GM20431 (cell line): ENCODE measurements at regions not wholly inside any gene's neighbourhood (a gene's known extent, or its start where the extent isn't known, plus 50 kb on each side); places are given as distances from the start of the nearest gene placed in this dataset.
"Not testable (repeated sequence)": the region's sequence is repeated elsewhere in the genome, so short reads cannot be mapped to it uniquely, and the experiment has no call there.

ENCODE experiments used
- in situ Hi-C: fragments of 300-500 bp; cut with MseI, MboI; formaldehyde crosslinking; loops from one replicate; pipeline ENCODE4 v1.15.0; 2020; ENCODE audit warnings: low sequenced_read_pairs; ENCODE audit not compliant: unreplicated experiment

DNA sequence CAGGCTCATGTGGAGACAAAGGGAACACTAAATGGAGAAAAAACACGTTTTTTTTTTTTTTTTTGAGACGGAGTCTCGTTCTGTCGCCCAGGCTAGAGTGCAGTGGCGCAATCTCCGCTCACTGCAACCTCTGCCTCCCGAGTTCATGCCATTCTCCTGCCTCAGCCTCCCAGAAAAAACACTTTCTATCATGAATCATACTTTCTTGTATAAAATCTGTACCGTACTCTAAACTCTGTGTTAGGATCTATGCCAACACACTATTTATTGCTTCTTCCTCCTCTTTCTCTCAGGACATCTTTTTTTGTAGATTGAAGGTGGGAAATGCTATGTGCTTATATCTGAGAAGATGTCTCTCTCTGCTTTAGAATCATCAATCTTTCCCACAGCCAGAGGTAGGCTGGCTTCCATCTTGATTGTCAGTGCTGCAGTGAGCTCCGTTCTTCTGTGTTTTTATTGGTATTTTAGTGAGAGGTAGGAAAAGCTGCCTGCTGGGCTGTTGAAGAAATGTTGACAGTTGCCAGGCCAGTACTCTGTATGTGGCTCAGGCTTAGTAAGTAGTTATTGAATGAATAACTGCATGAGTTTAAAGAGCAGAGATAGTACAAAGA is 101.1 kb downstream of the GPR85 start:
- in situ Hi-C loops: no loop called here

- in situ Hi-C loops: no loop called here
Measured at GRCh38 chr7:112982441-112983063, 104.1 kb downstream of the GPR85 start.

DNA sequence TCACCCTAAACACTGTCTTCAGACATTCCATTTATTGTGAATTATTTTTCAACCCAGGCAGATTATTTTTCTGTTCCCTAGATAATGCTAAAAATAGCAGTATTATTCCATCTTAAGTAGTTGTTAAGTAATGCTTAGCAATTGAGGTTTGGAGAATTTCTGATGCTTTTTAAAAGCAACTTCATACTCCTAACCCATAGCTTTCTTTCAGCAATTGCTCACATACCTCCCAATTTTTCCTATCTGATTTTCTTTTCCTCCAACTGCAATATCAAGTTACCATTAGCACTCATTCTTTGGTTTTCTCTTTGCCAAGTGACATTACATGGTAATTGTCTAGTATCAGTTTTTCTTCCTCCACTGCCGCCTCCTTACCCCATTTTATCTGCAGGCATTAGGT is 104.7 kb downstream of the GPR85 start:
- in situ Hi-C loops: no loop called here

- in situ Hi-C loops: not testable (repeated sequence)
Measured at GRCh38 chr7:112979055-112979454, 107.6 kb downstream of the GPR85 start.

GRCh38 chr7:112977244-112977955 is 109.2 kb downstream of the GPR85 start:
- in situ Hi-C loops: not testable (repeated sequence)

- in situ Hi-C loops: no loop called here
Measured at GRCh38 chr7:112970771-112971170, 115.9 kb downstream of the GPR85 start.

- in situ Hi-C loops: no loop called here
Measured at GRCh38 chr7:112969946-112970345, 116.7 kb downstream of the GPR85 start.

GRCh38 chr7:112965506-112965905 is 121.1 kb downstream of the GPR85 start:
- in situ Hi-C loops: no loop called here

GRCh38 chr7:112963634-112964033 is 123.0 kb downstream of the GPR85 start:
- in situ Hi-C loops: no loop called here

DNA sequence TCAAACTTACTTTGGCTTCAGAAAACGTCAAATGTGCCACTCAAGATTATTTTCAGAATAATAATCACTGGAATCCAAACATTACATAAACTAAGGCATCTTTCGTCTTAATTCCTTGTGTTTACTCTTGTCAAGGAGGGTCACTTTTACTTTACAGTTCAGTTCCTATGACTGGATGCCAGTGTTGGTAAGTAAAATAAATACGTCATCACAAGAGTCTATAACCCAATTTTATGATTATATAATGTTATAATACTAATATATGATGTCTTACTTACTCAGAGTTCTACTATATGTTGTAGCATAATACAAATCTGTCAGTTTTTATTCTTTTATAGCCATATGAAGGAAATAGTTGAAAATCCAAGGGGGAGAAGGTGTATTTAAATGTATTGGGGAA is 123.8 kb downstream of the GPR85 start:
- in situ Hi-C loops: no loop called here

DNA sequence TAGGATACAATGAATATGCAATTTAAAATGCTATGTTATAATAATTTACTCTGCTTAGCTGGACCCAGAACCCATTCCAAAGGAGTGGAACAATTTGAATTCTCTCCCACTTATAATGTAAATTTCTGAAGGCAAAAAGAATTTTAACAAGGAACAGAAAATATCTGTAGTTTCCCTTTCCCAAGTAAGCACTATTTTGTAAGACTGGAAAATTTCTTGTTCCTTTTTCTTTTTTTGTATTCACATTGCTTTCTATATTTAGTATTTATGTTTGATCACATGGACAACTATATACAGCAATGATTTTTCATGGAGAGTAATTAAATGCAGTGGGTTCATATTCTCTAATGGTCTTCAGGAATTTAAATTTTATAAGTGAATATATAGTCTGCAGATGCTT is 127.4 kb downstream of the GPR85 start:
- in situ Hi-C loops: no loop called here

DNA sequence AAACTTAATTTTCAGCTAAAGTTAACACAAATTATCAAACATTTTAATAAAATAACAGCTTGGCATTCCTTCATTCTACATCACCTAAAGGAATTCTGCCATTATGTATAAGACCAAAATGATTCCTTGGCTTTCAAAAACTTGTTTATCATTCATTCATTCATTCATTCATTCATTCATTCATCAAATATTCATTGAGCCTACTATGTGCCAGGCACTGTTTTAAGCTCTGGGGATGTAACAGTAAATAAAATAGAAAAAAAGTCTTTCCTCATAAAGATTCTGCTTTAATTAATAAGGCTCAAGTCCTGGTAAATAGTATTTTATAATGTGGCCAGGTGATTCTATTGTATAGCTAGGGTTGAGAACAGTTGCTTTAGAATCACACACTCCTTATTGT is 127.9 kb downstream of the GPR85 start:
- in situ Hi-C loops: no loop called here

GRCh38 chr7:112957901-112958300 is 128.7 kb downstream of the GPR85 start:
- in situ Hi-C loops: no loop called here

DNA sequence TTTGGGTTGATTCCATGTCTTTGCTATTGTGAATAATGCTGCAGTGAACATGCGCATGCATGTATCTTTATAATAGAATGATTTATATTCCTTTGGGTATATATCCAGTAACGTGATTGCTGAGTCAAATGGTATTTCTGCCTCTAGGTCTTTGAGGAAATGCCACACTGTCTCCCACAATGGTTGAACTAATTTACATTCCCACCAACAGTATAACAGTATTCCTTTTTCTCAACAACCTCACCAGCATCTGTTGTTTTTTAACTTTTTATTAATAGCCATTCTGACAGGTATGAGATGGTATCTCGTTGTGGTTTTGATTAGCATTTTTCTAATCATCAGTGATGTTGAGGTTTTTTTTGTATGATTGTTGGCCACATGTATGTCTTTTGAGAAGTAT is 133.6 kb downstream of the GPR85 start:
- in situ Hi-C loops: not testable (repeated sequence)

GRCh38 chr7:112951070-112951469 is 135.6 kb downstream of the GPR85 start:
- in situ Hi-C loops: no loop called here

- in situ Hi-C loops: not testable (repeated sequence)
Measured at GRCh38 chr7:112949682-112950081, 136.9 kb downstream of the GPR85 start.

DNA sequence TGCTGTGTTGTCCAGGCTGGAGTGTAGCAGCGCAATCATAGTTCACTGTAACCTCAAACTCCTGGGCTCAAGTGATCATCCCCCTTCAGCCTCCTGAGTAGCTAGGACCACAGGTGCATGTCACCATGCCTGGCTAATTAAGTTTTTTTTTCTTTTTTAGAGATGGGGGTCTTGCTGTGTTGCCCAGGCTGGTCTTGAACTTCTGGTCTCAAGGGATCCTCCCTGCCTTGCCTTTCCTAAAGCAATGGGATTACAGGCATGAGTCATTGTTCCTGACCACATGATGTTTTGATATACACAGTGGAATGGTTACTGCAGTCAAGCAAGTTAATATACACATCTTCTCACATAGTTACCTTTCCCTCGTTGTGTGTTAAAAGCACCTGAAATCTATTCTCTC is 140.3 kb downstream of the GPR85 start:
- in situ Hi-C loops: no loop called here

- in situ Hi-C loops: no loop called here
Measured at GRCh38 chr7:112945046-112945445, 141.6 kb downstream of the GPR85 start.

- in situ Hi-C loops: no loop called here
Measured at GRCh38 chr7:112942981-112943380, 143.6 kb downstream of the GPR85 start.

DNA sequence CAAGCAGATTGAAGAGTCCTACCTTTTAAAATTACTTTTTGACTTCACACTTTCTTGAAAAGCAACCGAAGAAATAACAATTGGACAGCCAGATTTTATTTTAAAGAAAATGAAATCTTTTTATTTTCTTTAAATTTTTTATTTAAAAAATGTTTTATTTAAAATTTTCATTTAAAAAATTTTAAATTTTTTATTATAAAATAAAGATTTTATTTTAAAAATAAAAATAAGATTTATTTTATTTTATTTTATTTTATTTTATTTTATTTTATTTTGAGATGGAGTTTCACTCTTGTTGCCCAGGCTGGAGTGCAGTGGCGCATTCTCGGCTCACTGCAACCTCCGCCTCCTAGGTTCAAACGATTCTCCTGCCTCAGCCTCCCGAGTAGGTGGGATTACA is 144.5 kb downstream of the GPR85 start:
- in situ Hi-C loops: not testable (repeated sequence)

DNA sequence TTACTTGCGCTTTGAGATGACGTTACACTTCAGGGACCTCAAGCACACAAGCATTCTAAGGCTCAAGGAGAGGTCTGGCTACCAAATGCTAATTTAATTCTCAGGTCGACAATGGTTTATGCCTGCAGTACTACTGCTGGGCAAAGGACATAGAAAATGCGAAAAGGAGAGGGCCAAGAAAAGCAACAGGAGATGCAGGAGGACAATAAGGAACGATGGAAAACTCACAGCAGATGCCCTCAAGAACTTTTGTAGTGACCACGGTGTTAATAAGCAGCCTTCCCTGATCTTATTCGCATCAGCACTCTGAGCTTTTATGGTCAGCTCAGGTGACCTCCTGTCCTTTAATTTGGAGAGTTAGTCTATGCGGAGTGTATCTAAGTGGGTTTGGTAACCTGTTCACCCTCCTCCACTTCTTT is 146.3 kb downstream of the GPR85 start:
- in situ Hi-C loops: no loop called here
